Superior temporal gyrus (tissue), 1 donor: ENCODE measurements at regions not wholly inside any gene's neighbourhood (a gene's known extent, or its start where the extent isn't known, plus 50 kb on each side); places are given as distances from the start of the nearest gene placed in this dataset.
"Not testable (repeated sequence)": the region's sequence is repeated elsewhere in the genome, so short reads cannot be mapped to it uniquely, and the experiment has no call there.

Experiments
- DNase-seq: peaks from one replicate; pipeline ENCODE4 v3.0.0-alpha.2; 2016; ENCODE audit errors: extremely low spot score

DNA sequence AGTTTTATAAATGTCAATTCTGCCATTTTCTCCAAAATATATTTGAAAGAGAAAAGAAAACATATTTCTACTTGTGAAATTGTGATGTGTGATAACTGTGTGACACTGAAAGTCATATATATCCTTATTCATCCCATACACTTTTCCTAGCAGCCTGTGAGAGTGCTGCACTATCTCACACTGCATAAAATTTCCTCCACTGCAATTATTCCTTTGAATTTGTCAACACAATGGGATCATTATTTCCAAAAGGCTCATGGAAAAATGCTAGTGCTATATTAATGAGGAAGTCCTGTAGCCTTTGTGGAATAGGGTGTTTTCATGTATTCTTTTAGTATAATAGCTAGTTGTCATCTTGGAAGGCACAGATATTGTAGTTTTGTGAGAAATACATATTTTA lies 504.1 kb downstream of the RPL10L start:
- no peak for DNase-seq

DNA sequence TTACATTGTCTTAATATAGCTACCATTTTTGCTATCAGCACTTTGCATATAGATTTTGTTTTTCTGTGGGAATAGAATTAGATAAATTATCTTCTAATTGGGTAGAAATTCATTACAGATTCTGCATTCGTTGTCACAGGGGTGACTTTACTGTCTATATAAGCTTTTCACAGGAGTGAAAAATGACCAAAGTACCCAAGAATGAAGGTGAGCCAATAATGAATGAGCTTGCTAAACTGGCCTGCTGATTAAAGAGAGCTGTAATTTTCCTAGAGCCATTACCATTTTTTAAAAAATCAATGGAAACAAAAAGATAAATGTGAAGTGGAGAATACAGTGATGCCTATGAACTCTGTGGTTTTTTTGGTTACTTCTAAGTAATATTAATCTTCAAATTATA lies 504.6 kb downstream of the RPL10L start:
- DNase-seq = no peak

DNA sequence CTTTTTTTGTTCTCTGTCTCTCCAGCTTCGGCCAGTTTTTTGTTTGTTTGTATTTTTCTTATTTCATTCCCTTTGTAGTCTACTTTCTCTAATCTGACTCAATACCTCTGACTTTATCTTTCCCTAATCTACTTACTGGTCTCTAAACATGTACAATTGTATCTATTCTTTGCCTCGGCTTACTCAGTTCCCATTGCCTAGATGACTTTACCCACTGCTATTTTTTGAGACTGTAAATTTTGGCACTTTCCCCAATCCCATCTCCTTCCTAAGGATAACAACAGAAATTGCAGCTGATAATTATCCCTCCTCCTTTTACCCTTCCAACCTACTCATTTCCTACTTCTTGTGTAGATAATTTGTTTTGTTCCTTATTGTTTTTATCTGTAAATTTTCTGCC lies 511.1 kb downstream of the RPL10L start:
- DNase-seq = no peak

DNA sequence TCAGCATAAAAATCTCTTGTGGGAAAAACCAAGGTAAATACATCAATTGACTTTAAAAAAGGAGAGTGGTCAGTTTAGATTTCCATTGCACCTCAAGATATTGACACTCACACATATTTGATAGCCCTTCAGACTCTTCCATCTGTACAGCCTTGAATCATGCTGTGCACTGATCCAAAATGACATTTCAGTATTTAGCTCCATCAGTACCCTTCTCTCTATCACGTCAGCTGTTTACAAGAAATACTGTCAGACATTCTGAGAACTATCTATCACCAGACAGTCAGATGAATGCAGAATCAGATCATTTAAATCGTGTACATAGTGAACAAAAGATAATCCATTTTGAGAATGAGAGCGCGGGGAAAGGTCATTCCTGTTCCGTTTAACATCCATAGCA lies 511.9 kb downstream of the RPL10L start:
- DNase-seq = no peak

DNA sequence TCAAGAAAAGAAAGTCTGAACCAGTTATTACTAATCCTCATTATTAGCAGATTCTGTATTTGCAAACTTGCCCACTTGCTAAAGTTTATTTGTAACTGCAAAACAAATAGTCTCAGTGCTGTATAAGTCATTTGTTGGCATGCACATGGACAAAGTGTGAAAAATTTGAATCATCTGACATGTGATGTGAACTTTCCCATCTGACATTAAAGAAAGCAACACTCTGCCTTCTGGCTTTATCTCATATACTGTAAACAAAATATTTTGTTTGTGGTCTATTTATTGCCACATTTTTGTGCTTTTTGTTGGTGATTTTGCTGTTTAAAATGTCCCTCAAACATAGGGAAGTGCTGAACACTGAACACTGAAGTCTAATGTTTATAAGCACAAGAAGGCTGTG lies 513.8 kb downstream of the RPL10L start:
- no peak for DNase-seq

DNA sequence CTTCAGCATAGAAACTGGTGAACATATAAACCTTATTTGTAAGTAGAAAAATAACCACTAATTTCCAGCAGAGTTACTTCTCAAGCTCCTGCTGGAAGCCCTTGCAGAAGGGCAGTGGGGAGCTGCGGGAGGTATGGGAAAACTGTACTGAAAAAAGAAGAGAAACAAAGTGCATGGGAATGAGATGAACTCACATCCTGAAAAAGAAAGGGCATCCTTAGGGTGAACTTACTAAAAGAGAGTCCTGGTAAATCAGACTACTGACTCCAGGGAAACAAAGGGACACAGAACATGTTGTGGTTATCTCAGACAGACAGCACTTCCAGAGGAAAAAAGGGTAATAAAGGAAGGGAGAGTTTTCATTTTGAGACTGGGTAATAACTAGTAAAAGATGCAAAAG lies 515.1 kb downstream of the RPL10L start:
- no peak for DNase-seq

DNA sequence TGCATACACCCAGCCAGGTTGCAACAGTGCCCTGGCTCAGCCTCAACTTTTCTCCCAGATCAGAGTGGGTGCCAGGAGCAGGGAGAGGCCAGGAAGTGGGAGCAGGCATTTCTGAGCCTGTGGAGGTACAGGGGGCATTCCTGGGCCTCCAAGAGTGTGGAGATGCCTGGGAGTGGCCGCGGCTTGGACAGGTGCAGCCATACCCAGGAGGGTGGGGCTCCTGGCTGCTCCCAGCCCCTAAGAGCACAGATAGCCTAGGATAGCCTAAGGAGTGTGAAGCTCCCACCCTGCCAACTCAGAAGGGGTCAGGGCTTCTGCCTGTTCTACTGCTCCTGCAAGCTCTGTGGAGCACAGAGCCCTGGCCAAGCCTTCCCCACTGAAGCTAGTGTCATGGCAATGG lies 543.4 kb downstream of the RPL10L start:
- no peak for DNase-seq

DNA sequence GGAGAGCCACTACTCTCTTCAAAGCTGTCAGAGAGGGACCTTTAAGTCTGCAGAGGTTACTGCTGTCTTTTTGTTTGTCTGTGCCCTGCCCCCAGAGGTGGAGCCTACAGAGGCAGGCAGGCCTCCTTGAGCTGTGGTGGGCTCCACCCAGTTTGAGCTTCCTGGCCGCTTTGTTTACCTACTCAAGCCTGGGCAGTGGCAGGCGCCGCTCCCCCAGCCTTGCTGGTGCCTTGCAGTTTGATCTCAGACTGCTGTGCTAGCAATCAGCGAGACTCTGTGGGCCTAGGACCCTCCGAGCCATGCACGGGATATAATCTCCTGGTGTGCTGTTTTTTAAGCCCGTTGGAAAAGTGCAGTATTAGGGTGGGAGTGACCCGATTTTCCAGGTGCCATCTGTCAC lies 550.7 kb downstream of the RPL10L start:
- DNase-seq = not testable (repeated sequence)

DNA sequence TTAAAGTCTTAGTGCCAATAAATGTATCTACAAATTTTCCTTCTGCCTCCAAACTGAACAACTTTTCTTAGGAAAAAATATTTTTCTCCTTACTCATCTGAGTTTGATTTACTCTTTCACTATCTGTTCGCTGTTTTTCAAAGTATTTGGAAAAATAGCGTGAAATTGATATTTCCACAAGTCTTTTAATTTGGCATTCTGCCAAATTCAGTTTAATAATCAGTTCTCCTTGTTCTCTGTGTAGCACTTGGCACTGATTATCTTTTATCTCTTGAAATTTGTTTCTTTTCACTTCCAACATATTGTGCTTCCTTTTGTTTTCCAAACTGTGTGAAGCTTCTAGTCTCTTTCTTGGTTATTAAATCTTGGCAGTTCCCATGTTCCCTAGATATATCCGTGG lies 559.8 kb downstream of the RPL10L start:
- no peak for DNase-seq

DNA sequence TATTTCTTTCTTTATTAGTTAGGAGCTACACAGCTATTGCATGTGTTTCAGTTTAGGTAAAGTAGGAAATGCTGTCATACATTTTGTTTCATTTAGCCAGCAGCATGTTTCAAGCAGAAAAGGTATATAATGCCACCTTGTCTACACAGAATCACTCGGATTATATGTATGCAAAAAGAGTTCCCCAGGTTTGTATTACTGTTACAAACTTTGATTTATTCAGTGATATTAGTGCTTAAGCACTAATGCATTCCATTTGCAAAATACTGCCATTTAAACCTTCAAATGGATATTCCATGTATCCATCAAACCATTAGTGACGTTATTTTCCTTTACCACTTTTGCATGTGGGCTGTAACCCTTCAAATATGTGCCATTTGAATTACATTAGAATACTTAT lies 564.0 kb downstream of the RPL10L start:
- DNase-seq = no peak

DNA sequence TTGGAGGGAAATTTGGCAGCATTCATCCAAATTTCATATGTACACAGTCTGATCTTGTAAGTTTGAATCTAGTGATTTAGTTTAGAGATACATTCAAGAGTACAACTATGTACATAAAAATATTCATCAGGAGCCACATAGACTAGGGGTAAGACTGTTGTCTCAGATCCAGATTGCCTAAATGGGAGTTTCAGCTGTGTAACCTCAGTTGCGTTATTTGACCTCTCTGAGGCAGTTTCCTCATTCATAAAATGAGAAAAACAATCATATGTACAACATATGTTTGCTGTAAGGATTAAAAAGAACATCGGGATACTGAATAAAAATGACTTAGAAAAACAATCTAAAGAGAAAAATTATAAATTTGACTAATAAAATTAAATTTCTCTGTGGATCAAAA lies 577.5 kb downstream of the RPL10L start:
- no peak for DNase-seq

DNA sequence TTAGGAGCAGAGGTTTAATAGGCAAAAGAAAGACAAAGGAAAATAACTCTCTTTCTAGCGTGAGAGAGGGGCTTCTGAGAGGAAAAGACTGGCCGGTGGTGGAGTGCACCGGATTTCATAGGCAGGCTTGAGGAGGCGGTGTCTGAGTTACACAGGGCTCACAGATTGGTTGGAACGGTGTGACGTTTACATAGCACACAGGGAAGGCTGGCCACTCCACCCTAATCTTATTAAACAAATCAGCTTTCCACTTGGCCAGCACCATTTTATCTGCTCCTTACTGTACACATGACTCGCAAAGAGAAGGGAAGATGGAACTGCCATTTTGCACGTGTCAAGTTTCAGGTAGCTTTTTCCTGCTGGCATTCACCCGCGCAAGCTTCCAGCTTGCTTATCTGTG lies 587.7 kb downstream of the RPL10L start:
- DNase-seq = no peak

DNA sequence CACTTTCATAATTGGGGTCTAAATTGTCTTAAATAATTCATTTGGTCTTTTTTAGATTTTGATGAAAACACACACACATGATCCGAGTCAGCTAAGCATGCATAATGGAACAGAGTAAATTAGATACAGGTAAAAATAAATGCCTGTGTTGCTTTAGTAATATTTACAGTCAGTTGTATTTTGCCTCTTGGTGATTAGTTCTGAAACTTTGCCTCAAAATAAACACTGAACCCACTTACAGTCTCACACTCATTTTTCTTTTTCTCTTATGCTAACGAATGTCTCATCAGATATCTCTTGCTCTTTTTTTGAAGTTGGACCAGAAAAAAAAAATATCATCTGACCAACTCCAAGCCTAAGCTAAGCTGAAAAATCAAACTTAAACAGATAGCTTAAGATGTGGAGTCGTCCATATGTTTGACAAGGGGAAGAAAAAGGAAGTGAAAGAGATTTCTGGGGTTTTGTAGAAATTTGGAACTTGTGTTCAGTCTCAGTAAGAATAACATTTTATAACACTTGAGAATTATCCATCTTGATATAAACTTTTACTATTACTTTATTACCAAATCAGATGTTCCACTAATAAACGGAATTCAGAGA lies 592.5 kb downstream of the RPL10L start:
- DNase-seq = no peak

DNA sequence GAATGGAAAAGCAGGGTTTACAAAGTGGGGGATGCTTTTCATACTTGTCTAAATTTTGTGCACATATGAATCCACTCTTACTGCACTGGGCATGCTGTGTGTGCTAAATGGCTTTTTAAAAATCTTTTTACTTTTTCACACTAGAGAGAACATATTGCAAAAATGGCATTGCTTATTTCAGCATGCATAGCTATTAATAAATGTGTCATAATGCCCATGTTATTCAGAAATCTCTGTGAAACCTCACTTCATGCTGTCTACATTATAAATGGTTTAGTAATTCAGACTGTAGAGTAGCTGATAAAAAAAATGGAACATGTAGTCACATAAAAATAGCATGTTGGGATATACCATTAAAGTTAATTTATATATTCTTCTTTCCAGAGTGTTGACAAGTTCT lies 593.8 kb downstream of the RPL10L start:
- no peak for DNase-seq

DNA sequence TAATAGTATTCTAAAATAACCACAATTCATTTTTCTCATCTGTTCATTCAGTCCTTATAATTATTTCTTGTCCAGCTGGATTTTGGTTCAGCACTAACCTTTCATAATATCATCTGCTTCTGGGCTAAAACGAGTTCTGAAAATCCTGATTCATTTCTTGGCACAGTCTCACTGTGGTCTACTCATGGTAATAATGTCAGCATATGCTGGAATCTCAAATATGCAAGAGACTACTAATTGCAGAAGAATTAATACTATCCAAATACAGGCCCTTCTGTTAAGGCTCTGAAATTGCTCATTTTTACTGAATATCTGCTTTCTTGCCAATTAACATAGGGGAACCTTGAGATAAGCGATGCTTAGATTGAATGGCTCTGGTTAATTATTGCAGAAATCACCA lies 597.1 kb downstream of the RPL10L start:
- no peak for DNase-seq

DNA sequence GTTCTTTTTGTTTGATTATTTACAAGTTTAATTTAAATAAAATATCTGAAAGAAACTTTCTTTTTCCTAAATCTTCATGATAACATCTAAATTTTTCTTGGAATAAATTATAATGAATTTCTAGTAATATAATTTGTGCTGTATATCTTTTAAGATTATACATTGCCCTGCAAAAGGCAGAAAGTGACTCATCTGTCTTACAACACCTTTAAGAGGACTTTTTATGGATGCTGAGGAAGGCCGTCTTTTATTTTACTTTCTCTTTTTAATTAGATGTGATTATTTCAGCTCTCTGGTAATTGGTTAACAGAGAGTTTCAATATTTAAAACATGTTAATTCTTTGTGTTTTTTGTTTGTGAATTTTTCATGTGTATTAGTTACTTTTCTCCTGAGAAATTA lies 598.4 kb downstream of the RPL10L start:
- no peak for DNase-seq

DNA sequence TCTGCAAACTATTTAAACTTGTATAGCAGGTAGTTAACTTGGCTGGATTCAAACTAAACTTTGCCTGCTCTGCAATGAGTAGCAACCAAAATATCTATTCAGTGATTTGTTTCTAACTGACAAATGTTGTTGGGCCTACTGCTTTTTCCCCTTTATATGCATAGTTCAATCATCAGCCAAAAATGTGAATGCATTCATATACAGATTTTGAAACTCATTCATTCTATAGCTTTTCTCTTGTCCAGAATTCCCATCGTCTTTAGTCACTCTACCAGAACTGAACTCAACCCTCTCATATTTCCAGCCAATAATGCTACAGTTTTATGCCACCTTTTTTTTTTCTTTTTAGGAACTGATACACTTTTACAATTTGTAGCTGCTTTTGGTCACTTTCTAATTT lies 599.8 kb downstream of the RPL10L start:
- DNase-seq = no peak

DNA sequence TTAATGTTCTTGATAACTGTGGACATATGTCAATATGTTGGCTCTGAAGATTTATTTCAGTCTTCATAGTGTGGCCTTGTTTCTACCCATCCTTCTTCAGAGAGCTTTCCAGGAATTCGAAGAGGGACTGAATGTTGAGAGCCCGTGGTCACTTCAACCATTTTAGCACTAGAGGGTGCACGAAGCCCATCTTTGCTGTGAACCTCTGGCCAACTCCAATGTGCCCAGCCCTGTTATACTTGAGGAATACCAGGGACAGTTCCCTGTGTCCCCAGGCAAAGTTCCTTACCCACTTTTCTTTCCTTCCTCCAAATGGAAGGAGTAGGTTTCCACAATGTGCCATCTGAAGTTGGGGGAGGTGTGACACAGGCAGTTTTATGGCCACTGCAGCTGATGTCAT lies 603.5 kb downstream of the RPL10L start:
- no peak for DNase-seq

DNA sequence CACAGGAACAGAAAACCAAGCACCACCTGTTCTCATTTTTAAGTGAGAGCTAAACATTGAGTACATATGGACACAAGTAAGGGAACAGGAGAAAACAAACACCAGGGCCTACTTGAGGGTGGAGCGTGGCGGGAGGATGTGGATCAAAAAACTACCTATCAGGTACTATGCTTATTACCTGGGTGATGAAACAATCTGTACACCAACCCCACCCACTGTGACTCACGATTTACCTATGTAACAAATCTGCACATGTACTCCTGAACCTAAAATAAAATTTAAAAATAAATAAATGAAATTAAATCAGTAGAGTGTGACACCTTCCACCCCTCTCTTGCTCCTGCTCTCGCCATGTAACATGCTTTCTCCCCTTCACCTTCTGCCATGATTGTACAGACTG lies 615.5 kb downstream of the RPL10L start:
- DNase-seq = no peak

DNA sequence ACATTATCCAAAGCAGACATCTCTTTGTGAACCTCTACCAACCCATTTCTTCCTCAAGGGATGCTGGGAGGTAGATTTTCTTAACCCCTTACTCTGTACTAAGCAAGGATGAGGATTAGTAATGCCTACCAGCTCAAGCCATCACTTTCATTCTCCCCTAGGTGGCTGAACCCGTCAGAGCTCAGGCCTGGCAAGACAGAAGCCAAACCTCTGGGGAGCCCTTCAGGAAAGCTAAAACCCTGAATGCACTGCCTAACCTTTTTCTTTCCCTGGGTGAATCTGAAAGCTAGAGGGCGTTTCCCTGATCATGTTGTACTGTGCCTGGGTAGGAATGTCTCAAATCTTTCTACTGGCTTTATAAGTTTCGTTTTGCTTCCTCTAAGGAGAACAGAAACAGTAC lies 617.3 kb downstream of the RPL10L start:
- DNase-seq = no peak

DNA sequence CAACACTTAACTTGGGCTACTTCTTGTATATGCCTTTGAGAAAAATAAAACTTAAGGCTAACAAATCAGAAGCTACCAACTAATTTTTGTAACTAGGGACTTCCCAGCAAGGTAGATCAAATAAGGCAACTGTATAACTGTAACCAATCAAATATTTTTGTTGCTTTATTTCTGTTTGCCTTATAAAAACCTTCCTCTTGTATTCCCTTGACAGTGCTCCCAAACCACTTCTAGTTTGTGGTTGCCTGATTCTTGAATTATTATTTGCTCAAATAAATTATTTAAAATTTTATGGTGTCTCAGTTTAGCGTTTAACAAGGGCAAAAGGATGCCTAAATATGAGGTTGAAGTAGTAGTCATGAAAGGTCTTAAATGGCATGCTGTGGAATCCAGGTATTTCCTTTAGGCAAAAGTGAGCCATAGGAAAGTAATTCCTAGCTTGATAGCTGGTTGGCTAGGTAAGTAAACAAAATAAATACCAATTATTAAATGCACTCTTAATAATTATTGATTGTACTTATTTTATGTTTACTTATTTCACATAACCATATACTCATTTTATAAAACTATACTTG lies 632.6 kb downstream of the RPL10L start:
- DNase-seq = no peak

DNA sequence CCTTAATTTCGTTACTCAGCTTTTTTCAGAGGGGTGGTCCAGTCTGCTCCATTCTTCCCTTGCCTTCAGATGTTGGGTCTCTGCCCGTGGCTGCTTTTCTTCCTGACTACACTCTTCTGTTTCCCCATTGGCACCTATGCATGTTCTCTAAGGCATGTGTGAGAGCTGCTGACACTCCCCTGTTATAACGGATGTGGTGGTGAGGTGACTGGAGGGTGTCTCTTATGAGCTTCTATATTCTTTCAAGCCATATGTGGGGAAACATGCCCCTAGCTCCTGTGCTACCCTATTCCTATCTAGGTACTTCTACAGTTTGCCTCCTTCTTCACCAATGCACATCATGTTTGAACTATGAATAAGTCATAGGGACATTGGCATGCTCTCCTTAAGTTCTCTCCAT lies 643.2 kb downstream of the RPL10L start:
- DNase-seq = no peak

DNA sequence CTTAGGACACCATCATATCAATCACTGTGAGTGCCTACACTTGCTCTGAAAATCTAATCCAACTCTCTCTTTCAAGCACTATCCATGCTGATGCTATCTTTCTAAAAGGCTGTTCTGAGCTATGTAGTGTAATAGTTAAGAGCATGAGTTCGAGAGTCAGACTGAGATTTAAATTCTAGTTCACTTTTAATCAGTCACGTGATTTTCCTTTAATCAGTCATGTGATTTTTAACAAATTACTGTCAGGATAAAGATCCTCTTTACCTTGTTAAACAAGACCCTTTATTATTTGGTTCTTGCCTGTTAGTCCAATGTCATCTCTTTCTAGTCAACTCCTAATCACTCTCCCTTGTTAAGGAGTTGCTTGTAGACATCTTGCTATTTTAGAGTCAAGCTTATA lies 653.0 kb downstream of the RPL10L start:
- DNase-seq = no peak

DNA sequence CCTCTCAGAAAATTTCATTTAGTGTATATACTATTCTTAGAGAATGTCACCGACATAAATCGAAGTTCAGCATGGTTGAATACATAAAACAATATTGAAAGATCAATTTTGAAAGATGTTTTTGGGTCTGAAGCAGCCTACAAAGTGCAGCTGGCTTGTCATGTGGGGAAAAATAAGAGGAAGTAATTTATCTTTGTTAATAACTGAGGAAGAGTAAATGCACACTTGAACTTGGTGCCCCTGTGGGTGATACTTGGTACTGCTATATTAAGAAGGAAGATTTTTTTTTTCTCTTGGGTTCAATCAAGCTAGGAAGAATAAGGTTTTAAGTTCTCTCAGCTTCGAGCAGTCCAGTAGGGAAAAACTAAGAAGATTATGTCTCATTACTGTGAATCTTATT lies 661.3 kb downstream of the RPL10L start:
- DNase-seq = no peak
